ENCODE measurements at regions not wholly inside any gene's neighbourhood (a gene's known extent, or its start where the extent isn't known, plus 50 kb on each side); places are given as distances from the start of the nearest gene placed in this dataset.

DNA sequence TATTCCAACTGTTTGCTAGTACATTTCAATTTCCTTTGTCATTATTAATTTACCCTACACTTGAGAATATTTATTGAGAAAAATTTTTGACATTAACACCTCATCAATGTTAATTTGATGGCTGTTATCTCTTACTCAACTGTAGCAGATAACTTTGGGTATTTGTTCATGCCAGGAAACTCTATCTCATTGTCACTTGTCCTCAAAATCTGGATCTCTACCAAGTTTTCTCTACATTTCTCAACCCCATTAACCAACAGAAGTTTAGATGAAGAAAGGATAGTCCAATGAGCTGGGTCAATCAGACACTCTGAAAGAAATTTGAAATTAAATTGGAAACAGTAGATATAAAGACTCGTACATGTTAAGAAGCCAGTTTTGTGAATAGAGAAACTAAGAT is 395.3 kb downstream of the TUSC1 start:
- intact Hi-C loops (cut with DNase I): no loop called here
- DNase-seq (no peak), ATAC-seq (no peak)
- Histone ChIP-seq H3K27ac (no peak overlapping the region), H3K36me3 (no peaks in the 10 kb centered on the region), H3K9me3 (no peaks in the 10 kb centered on the region), H3K27me3 (no peaks in the 10 kb centered on the region), H3K4me1 (no peaks in the 10 kb centered on the region), H3K4me3 (no peak overlapping the region)
- TF ChIP-seq, protein P1, sequence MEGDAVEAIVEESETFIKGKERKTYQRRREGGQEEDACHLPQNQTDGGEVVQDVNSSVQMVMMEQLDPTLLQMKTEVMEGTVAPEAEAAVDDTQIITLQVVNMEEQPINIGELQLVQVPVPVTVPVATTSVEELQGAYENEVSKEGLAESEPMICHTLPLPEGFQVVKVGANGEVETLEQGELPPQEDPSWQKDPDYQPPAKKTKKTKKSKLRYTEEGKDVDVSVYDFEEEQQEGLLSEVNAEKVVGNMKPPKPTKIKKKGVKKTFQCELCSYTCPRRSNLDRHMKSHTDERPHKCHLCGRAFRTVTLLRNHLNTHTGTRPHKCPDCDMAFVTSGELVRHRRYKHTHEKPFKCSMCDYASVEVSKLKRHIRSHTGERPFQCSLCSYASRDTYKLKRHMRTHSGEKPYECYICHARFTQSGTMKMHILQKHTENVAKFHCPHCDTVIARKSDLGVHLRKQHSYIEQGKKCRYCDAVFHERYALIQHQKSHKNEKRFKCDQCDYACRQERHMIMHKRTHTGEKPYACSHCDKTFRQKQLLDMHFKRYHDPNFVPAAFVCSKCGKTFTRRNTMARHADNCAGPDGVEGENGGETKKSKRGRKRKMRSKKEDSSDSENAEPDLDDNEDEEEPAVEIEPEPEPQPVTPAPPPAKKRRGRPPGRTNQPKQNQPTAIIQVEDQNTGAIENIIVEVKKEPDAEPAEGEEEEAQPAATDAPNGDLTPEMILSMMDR (IDR thresholded peaks at IDR 0.05): no peak
- WGBS, 2 donors: 82 to 83% methylated on average over 1 of the region's 1 CpG

GRCh38 chr9:25261445-25261844 is 416.8 kb downstream of the TUSC1 start:
- H3K27me3 ChIP-seq: no peaks in the 10 kb centered on the region
- TF ChIP-seq, protein P1 (IDR thresholded peaks at IDR 0.05): no peak
- 75 to 79% methylated on average over 4 of the region's 4 CpGs for WGBS, 2 donors
- intact Hi-C loops (cut with DNase I): no loop called here
- H3K4me1 ChIP-seq: no peaks in the 10 kb centered on the region
- no peak overlapping the region for H3K27ac ChIP-seq
- no peaks in the 10 kb centered on the region for H3K36me3 ChIP-seq
- no peak for DNase-seq
- ATAC-seq: no peak
- H3K4me3 ChIP-seq: no peak overlapping the region
- H3K9me3 ChIP-seq: peaks cover 0 to 11% (median 0%) of the 10 kb centered on the region in 11 donors

DNA sequence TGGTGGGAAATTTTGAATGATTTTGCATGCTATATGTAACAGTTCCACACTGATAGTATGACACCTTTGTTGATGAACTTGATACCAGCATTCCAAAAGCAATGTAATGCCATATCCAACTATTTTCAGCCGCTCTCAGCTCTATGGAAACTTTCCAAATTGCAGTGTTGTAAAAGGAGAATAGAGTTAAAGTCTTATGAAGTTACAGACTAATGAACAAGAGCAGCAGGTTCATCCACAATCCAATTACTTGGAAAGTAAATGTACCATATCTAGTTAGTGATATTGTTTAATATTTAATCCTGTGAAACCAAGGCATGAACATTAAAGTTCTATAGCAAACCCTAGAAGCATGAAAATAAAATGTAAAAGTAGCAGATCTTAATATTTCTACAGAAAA is 418.2 kb downstream of the TUSC1 start:
- DNase-seq (no peak), ATAC-seq (no peak)
- H3K4me3 ChIP-seq: no peak overlapping the region
- no peaks in the 10 kb centered on the region for H3K4me1 ChIP-seq
- intact Hi-C loops (cut with DNase I): no loop called here
- no peaks in the 10 kb centered on the region for H3K27me3 ChIP-seq
- TF ChIP-seq, protein P1 (IDR thresholded peaks at IDR 0.05): no peak
- 64 to 72% methylated on average over 1 of the region's 1 CpG for WGBS, 2 donors
- H3K9me3 ChIP-seq: peaks cover 0 to 15% (median 0%) of the 10 kb centered on the region in 11 donors
- no peak overlapping the region for H3K27ac ChIP-seq
- no peaks in the 10 kb centered on the region for H3K36me3 ChIP-seq

DNA sequence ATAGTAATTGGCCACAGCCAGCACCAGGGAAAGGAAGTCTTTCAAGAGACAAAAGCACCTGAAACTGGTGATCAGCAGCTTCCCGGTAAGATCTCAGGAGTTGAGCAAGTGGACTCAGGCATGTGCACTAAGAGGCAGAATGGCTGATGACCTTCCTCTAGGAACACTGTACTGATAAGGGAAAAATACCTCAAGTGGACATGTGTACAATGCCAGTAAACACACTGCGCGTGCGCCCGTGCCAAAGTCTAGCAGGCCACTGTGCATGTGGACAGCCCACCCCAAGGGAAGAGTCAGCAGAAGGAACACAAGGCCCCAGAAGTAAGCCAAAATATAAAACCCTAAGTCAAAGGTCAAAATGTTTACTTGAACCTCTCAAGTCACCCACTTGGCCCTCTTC is 423.0 kb downstream of the TUSC1 start:
- H3K4me1 ChIP-seq: no peaks in the 10 kb centered on the region
- intact Hi-C loops (cut with DNase I): no loop called here
- no peak overlapping the region for H3K4me3 ChIP-seq
- no peak overlapping the region for H3K27ac ChIP-seq
- 84 to 92% methylated on average over 5 of the region's 5 CpGs for WGBS, 2 donors
- TF ChIP-seq, protein P1 (IDR thresholded peaks at IDR 0.05): no peak
- peak in 1 of 8 donors; percentile 64 for ATAC-seq
- peaks cover 0 to 15% (median 0%) of the 10 kb centered on the region in 11 donors for H3K9me3 ChIP-seq
- no peaks in the 10 kb centered on the region for H3K27me3 ChIP-seq
- H3K36me3 ChIP-seq: no peaks in the 10 kb centered on the region
- DNase-seq: no peak

All from heart right ventricle (tissue), 16 donors.